HEK293 (cell line): ENCODE measurements at regions not wholly inside any gene's neighbourhood (a gene's known extent, or its start where the extent isn't known, plus 50 kb on each side); places are given as distances from the start of the nearest gene placed in this dataset.

Source experiments
- CTCF ChIA-PET: fragments of 350-600 bp; formaldehyde crosslinking; extraction: SDS; loops from one replicate; lab custom pipeline; 2021; ENCODE audit warnings: antibody characterized with exemption; lab: Yijun Ruan, JAX
- POLR2A ChIA-PET: fragments of 300-600 bp; formaldehyde crosslinking; extraction: SDS; loops from one replicate; lab custom pipeline; 2020; ENCODE audit warnings: antibody characterized with exemption, inconsistent platforms; lab: Yijun Ruan, JAX
- H3K27ac ChIP-seq: fragments of 200-500 bp; sonication (Bioruptor generic); 2 replicates; pipeline ENCODE4 v1.5.1; 2014; ENCODE audit warnings: low read depth, low read length, control low read depth, inconsistent platforms; ENCODE audit errors: extremely low read depth
- H3K36me3 ChIP-seq, 2 experiments: fragments of 200-500 bp in 1 of 2; sonication (Bioruptor generic) in 1 of 2; 1 replicate in 1 of 2; 2 replicates in 1 of 2; pipeline ENCODE4 v1.5.1; 2014 to 2017; ENCODE audit warnings: inconsistent platforms in 2 of 2, low read length in 2 of 2; ENCODE audit not compliant: control insufficient read depth in 2 of 2, insufficient read depth in 1 of 2
- H3K4me1 ChIP-seq: fragments of 200-500 bp; sonication (Bioruptor generic); 2 replicates; pipeline ENCODE4 v1.5.1; 2014; ENCODE audit warnings: mild to moderate bottlenecking, low read length, inconsistent platforms; ENCODE audit not compliant: control insufficient read depth, insufficient read depth
- H3K4me3 ChIP-seq: 2 replicates; pipeline ENCODE4 v1.5.1; 2011; ENCODE audit warnings: low read depth, mild to moderate bottlenecking, control low read depth, low read length, moderate library complexity
- H3K9me3 ChIP-seq: fragments of 200-500 bp; sonication (Bioruptor generic); 2 replicates; pipeline ENCODE4 v1.5.1; 2014; ENCODE audit warnings: low read depth, low read length, inconsistent platforms; ENCODE audit not compliant: control insufficient read depth, insufficient read depth
- GLI2 ChIP-seq: fragments of 450-650 bp; formaldehyde crosslinking; IDR thresholded peaks from 2 replicates; pipeline ENCODE4; 2017; ENCODE audit warnings: missing biosample characterization, missing genetic modification characterization, low read depth, borderline replicate concordance
- IKZF3 ChIP-seq: fragments of 450-650 bp; IDR thresholded peaks from 2 replicates; pipeline ENCODE4 v1.5.0; 2018; ENCODE audit warnings: missing biosample characterization, mild to moderate bottlenecking, missing genetic modification characterization, moderate library complexity
- MEIS1 ChIP-seq: sonication (generic); formaldehyde crosslinking; IDR thresholded peaks from 2 replicates; pipeline ENCODE4 v1.8.1; 2022; ENCODE audit warnings: missing genetic modification reagents, mild to moderate bottlenecking, borderline replicate concordance
- SALL2 ChIP-seq: fragments of 450-650 bp; formaldehyde crosslinking; IDR thresholded peaks from 2 replicates; pipeline ENCODE4 v1.5.0; 2017; ENCODE audit warnings: missing biosample characterization, mild to moderate bottlenecking, missing genetic modification characterization, borderline replicate concordance
- SCRT1 ChIP-seq: fragments of 450-650 bp; formaldehyde crosslinking; IDR thresholded peaks from 2 replicates; pipeline ENCODE4 v1.5.1; 2016; ENCODE audit warnings: missing biosample characterization, missing genetic modification characterization, borderline replicate concordance
- SCRT2 ChIP-seq: fragments of 450-650 bp; formaldehyde crosslinking; IDR thresholded peaks from 2 replicates; pipeline ENCODE4 v1.5.1; 2016; ENCODE audit warnings: missing biosample characterization, missing genetic modification characterization
- ZBTB1 ChIP-seq: fragments of 450-650 bp; formaldehyde crosslinking; IDR thresholded peaks from 2 replicates; pipeline ENCODE4 v1.5.1; 2016; ENCODE audit warnings: missing biosample characterization, missing genetic modification characterization
- ZBTB8A ChIP-seq: fragments of 450-650 bp; formaldehyde crosslinking; IDR thresholded peaks from 2 replicates; pipeline ENCODE4 v1.5.1; 2016; ENCODE audit warnings: missing biosample characterization, missing genetic modification characterization
- ZIC2 ChIP-seq: fragments of 450-650 bp; formaldehyde crosslinking; IDR thresholded peaks from 2 replicates; pipeline ENCODE4 v1.5.1; 2016; ENCODE audit warnings: missing biosample characterization, missing genetic modification characterization
- ZNF133 ChIP-seq: fragments of 450-650 bp; formaldehyde crosslinking; IDR thresholded peaks from 2 replicates; pipeline ENCODE4 v1.5.1; 2016; ENCODE audit warnings: missing biosample characterization, missing genetic modification characterization
- ZNF175 ChIP-seq: fragments of 450-650 bp; formaldehyde crosslinking; IDR thresholded peaks from 2 replicates; pipeline ENCODE4 v1.5.1; 2016; ENCODE audit warnings: missing biosample characterization, missing genetic modification characterization
- ZNF184 ChIP-seq: fragments of 450-650 bp; IDR thresholded peaks from 2 replicates; pipeline ENCODE4 v1.5.1; 2018; ENCODE audit warnings: missing biosample characterization, mild to moderate bottlenecking, missing genetic modification characterization
- ZNF202 ChIP-seq: fragments of 450-650 bp; formaldehyde crosslinking; IDR thresholded peaks from 2 replicates; pipeline ENCODE4 v1.5.1; 2016; ENCODE audit warnings: missing biosample characterization, missing genetic modification characterization, borderline replicate concordance
- ZNF23 ChIP-seq: fragments of 450-650 bp; formaldehyde crosslinking; IDR thresholded peaks from 2 replicates; pipeline ENCODE4 v1.5.1; 2016; ENCODE audit warnings: missing biosample characterization, missing genetic modification characterization, borderline replicate concordance
- ZNF394 ChIP-seq: fragments of 450-650 bp; formaldehyde crosslinking; IDR thresholded peaks from 2 replicates; pipeline ENCODE4 v1.5.1; 2016; ENCODE audit warnings: missing biosample characterization, missing genetic modification characterization, mild to moderate bottlenecking, moderate library complexity, borderline replicate concordance
- ZNF510 ChIP-seq: fragments of 450-650 bp; formaldehyde crosslinking; IDR thresholded peaks from 2 replicates; pipeline ENCODE4 v1.5.1; 2018; ENCODE audit warnings: mild to moderate bottlenecking, missing genetic modification characterization, missing biosample characterization; ENCODE audit not compliant: insufficient replicate concordance
- ZNF529 ChIP-seq: fragments of 450-650 bp; formaldehyde crosslinking; IDR thresholded peaks from 2 replicates; pipeline ENCODE4 v1.5.1; 2017; ENCODE audit warnings: missing genetic modification characterization, missing biosample characterization; ENCODE audit not compliant: insufficient replicate concordance
- ZNF549 ChIP-seq: fragments of 450-650 bp; IDR thresholded peaks from 2 replicates; pipeline ENCODE4 v1.5.1; 2018; ENCODE audit warnings: missing biosample characterization, missing genetic modification characterization, mild to moderate bottlenecking, inconsistent platforms, moderate library complexity
- ZNF610 ChIP-seq: fragments of 450-650 bp; formaldehyde crosslinking; IDR thresholded peaks from 2 replicates; pipeline ENCODE4 v1.5.1; 2016; ENCODE audit warnings: missing biosample characterization, missing genetic modification characterization, borderline replicate concordance
- ZNF664 ChIP-seq: fragments of 450-650 bp; formaldehyde crosslinking; IDR thresholded peaks from 2 replicates; pipeline ENCODE4 v1.5.1; 2016; ENCODE audit warnings: missing biosample characterization, missing genetic modification characterization
- ZNF701 ChIP-seq: fragments of 450-650 bp; formaldehyde crosslinking; IDR thresholded peaks from 2 replicates; pipeline ENCODE4 v1.5.1; 2016; ENCODE audit warnings: missing biosample characterization, missing genetic modification characterization
- ZNF785 ChIP-seq: fragments of 450-650 bp; formaldehyde crosslinking; IDR thresholded peaks from 2 replicates; pipeline ENCODE4 v1.5.1; 2016; ENCODE audit warnings: missing biosample characterization, missing genetic modification characterization
- ZNF830 ChIP-seq: fragments of 450-650 bp; IDR thresholded peaks from 2 replicates; pipeline ENCODE4 v1.5.0; 2018; ENCODE audit warnings: missing biosample characterization, missing genetic modification characterization, low read depth, mild to moderate bottlenecking, moderate library complexity
- TF ChIP-seq, protein P1 (sequence below): IDR thresholded peaks from 2 replicates; pipeline ENCODE4 v1.6.1; 2011; ENCODE audit warnings: mild to moderate bottlenecking, low read depth, low read length, borderline replicate concordance
- TF ChIP-seq, protein P2 (sequence below): fragments of 450-650 bp; formaldehyde crosslinking; IDR thresholded peaks from 2 replicates; pipeline ENCODE4 v1.5.1; 2016; ENCODE audit warnings: missing biosample characterization, missing genetic modification characterization

DNA sequence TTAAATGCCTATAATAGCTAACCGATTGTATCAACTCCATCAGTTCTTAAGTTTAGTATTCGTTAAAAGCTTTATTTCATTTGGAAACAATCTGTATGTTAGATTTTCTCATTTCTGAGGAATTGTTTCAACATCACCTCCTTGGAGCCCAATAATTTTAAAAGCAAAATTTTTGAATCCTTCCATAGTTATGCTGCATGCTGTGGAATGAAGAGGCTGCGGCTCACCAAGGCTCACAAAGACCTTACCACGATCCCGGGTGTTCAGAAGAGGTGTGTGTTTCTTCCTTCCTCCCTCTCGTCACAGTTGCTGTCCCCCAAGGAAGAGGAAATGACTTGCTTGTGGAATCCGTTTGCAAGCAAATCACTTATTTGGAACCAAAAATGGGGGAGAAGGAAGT, 143.8 kb downstream of the FGF1 start:
- H3K36me3 ChIP-seq, result no peaks in the 10 kb centered on the region
- ChIA-PET POLR2A (no interaction called here), CTCF (interaction anchor here (0.5 kb wide), 1 partner anchor 541 kb away, joined by 5 read pairs; no protein-coding TSS in a partner anchor)
- no peak overlapping the region for H3K27ac ChIP-seq
- H3K9me3 ChIP-seq, result no peaks in the 10 kb centered on the region
- no peaks in the 10 kb centered on the region for H3K4me1 ChIP-seq
- no peak overlapping the region for H3K4me3 ChIP-seq
- TF ChIP-seq GLI2 (tag by site-specific recombination) (no peak), ZNF529 (no peak), IKZF3 (tag by site-specific recombination) (no peak), ZNF785 (tag by site-specific recombination) (no peak), ZNF133 (tag by site-specific recombination) (no peak), ZIC2 (tag by site-specific recombination) (no peak), SALL2 (tag by site-specific recombination) (no peak), SCRT2 (tag by site-specific recombination) (no peak), ZNF184 (tag by site-specific recombination) (no peak), ZBTB1 (tag by site-specific recombination) (no peak), ZNF202 (tag by site-specific recombination) (no peak), SCRT1 (tag by site-specific recombination) (no peak), ZNF549 (no peak), ZNF701 (tag by site-specific recombination) (no peak), ZNF394 (no peak), ZBTB8A (tag by site-specific recombination) (no peak), ZNF23 (tag by site-specific recombination) (no peak), ZNF830 (tag by site-specific recombination) (no peak)
- TF ChIP-seq, protein P1, sequence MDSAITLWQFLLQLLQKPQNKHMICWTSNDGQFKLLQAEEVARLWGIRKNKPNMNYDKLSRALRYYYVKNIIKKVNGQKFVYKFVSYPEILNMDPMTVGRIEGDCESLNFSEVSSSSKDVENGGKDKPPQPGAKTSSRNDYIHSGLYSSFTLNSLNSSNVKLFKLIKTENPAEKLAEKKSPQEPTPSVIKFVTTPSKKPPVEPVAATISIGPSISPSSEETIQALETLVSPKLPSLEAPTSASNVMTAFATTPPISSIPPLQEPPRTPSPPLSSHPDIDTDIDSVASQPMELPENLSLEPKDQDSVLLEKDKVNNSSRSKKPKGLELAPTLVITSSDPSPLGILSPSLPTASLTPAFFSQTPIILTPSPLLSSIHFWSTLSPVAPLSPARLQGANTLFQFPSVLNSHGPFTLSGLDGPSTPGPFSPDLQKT, result no peak

GRCh38 chr5:142540922-142541422, 144.9 kb downstream of the FGF1 start:
- H3K4me1 ChIP-seq, result no peaks in the 10 kb centered on the region
- ChIA-PET POLR2A (no interaction called here), CTCF (no interaction called here)
- H3K27ac ChIP-seq, result no peak overlapping the region
- H3K4me3 ChIP-seq, result no peak overlapping the region
- H3K9me3 ChIP-seq, result no peaks in the 10 kb centered on the region
- H3K36me3 ChIP-seq, result no peaks in the 10 kb centered on the region
- TF ChIP-seq ZNF510 (no peak), MEIS1 (CRISPR knock-in tag) (no peak), ZNF549 (no peak), ZNF175 (tag by site-specific recombination) (no peak), SCRT2 (tag by site-specific recombination) (no peak), ZNF664 (tag by site-specific recombination) (no peak), ZNF610 (tag by site-specific recombination) (no peak)
- TF ChIP-seq, protein P2, sequence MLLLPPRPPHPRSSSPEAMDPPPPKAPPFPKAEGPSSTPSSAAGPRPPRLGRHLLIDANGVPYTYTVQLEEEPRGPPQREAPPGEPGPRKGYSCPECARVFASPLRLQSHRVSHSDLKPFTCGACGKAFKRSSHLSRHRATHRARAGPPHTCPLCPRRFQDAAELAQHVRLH (tag by site-specific recombination), result no peak
